GM12892 (cell line): ENCODE measurements at regions not wholly inside any gene's neighbourhood (a gene's known extent, or its start where the extent isn't known, plus 50 kb on each side); places are given as distances from the start of the nearest gene placed in this dataset.

Experiments used
- POLR2A ChIP-seq: IDR thresholded peaks from 2 replicates; pipeline ENCODE4 v1.6.1; 2011; ENCODE audit warnings: low read depth, low read length, control low read depth
- POLR2AphosphoS5 ChIP-seq: IDR thresholded peaks from 2 replicates; pipeline ENCODE4 v1.6.1; 2011; ENCODE audit warnings: low read depth, low read length, control low read depth
- TAF1 ChIP-seq: IDR thresholded peaks from 2 replicates; pipeline ENCODE4 v1.6.1; 2011; ENCODE audit warnings: low read depth, mild to moderate bottlenecking, control low read depth, low read length, borderline replicate concordance

GRCh38 chr13:22012686-22013085 lies 341.8 kb downstream of the FGF9 start:
- no peak for TF ChIP-seq POLR2A
- no peak for TF ChIP-seq POLR2AphosphoS5
- no peak for TF ChIP-seq TAF1
